GM12878 (cell line): ENCODE measurements at regions not wholly inside any gene's neighbourhood (a gene's known extent, or its start where the extent isn't known, plus 50 kb on each side); places are given as distances from the start of the nearest gene placed in this dataset.

Source experiments
- ATAC-seq: fragments of 200-7000 bp; cut with Tn5 transposase; 3 replicates; pipeline ENCODE4 v1.9.1; 2020; ENCODE audit warnings: mild to moderate bottlenecking, moderate library complexity
- BruUV-seq: library from RNA; stranded (reverse); fragments of 400-500 nt; replicated peaks from 2 replicates; lab custom pipeline; 2021; lab: Mats Ljungman, UMichigan
- CTCF ChIA-PET: fragments of 300-600 bp; sonication (Branson Sonifier 250); formaldehyde crosslinking; extraction: SDS; loops from one replicate; lab custom pipeline; 2021; ENCODE audit warnings: inconsistent platforms; lab: Yijun Ruan, JAX
- POLR2A ChIA-PET: fragments of 350-600 bp; formaldehyde crosslinking; extraction: SDS; loops from one replicate; lab custom pipeline; 2021; ENCODE audit warnings: inconsistent platforms; lab: Charles Lee
- RAD21 ChIA-PET: fragments of 300-600 bp; sonication (Branson Sonifier 250); formaldehyde crosslinking; loops from one replicate; lab custom pipeline; 2023; ENCODE audit warnings: antibody characterized with exemption; ENCODE audit not compliant: unreplicated experiment; lab: Charles Lee
- SMC1A ChIA-PET: fragments of 300-600 bp; sonication (Branson Sonifier 250); formaldehyde crosslinking; loops from one replicate; lab custom pipeline; 2023; ENCODE audit not compliant: unreplicated experiment, uncharacterized antibody; lab: Charles Lee
- DNase-seq: peaks from one replicate; pipeline ENCODE4 v3.0.0-alpha.2; 2011; ENCODE audit warnings: low read depth, low spot score
- FAIRE-seq: peaks from 3 replicates; lab custom pipeline; 2011; peaks lifted over from hg19 to GRCh38; lab: Jason Lieb, UNC
- H2AFZ ChIP-seq: 2 replicates; pipeline ENCODE4 v1.6.0; 2011; ENCODE audit warnings: low read depth, low read length, control low read depth; ENCODE audit not compliant: control insufficient read depth
- H3K27ac ChIP-seq: 2 replicates; pipeline ENCODE4 v1.5.1; 2011; ENCODE audit warnings: control low read depth; ENCODE audit not compliant: control insufficient read depth, insufficient read depth
- H3K27me3 ChIP-seq, 2 experiments: replicated peaks in 1 of 2; 2 replicates each; pipeline versions ENCODE4 v1.6.0 to v1.6.1; 2011; ENCODE audit warnings: low read length in 1 of 2; ENCODE audit not compliant: control insufficient read depth in 2 of 2, insufficient read depth in 2 of 2
- H3K36me3 ChIP-seq, 2 experiments: 2 replicates each; pipeline ENCODE4 v1.5.1; 2011; ENCODE audit warnings: low read length in 1 of 2; ENCODE audit not compliant: control insufficient read depth in 2 of 2, insufficient read depth in 2 of 2
- H3K4me1 ChIP-seq: 2 replicates; pipeline ENCODE4 v1.6.1; 2011; ENCODE audit warnings: mild to moderate bottlenecking, low read length, moderate library complexity, mixed read lengths; ENCODE audit not compliant: control insufficient read depth, insufficient read depth
- H3K4me2 ChIP-seq: 2 replicates; pipeline ENCODE4 v1.6.0; 2011; ENCODE audit warnings: control low read depth; ENCODE audit not compliant: control insufficient read depth, insufficient read depth
- H3K4me3 ChIP-seq: fragments of 200-600 bp; sonication (generic); 2 replicates; pipeline ENCODE4 v1.5.1; 2016
- H3K79me2 ChIP-seq: 2 replicates; pipeline ENCODE4 v1.6.0; 2011; ENCODE audit warnings: low read length; ENCODE audit not compliant: control insufficient read depth, insufficient read depth
- H3K9ac ChIP-seq: 2 replicates; pipeline ENCODE4 v1.8.0; 2011; ENCODE audit warnings: low read length, control low read depth, mixed read lengths; ENCODE audit not compliant: control insufficient read depth, insufficient read depth
- H3K9me3 ChIP-seq: replicated peaks from 3 replicates; pipeline ENCODE4 v1.5.1; 2011; ENCODE audit warnings: mild to moderate bottlenecking, low read length; ENCODE audit not compliant: control insufficient read depth, insufficient read depth
- H4K20me1 ChIP-seq: 2 replicates; pipeline ENCODE4 v1.6.0; 2011; ENCODE audit not compliant: control insufficient read depth, insufficient read depth
- CBFB ChIP-seq: IDR thresholded peaks from 2 replicates; pipeline ENCODE4 v1.6.1; 2016; ENCODE audit warnings: antibody characterized with exemption, low read depth
- DPF2 ChIP-seq: fragments of 450-650 bp; IDR thresholded peaks from 2 replicates; pipeline ENCODE4 v1.6.1; 2017; ENCODE audit warnings: mild to moderate bottlenecking
- E2F8 ChIP-seq: fragments of 450-650 bp; IDR thresholded peaks from 2 replicates; pipeline ENCODE4 v1.6.1; 2018; ENCODE audit warnings: mild to moderate bottlenecking, low read depth, moderate library complexity; ENCODE audit not compliant: partially characterized antibody
- ESRRA ChIP-seq: IDR thresholded peaks from 2 replicates; pipeline ENCODE4 v1.6.1; 2012; ENCODE audit warnings: mild to moderate bottlenecking, low read length, improper control_type of control experiment
- SPI1 ChIP-seq: IDR thresholded peaks from 2 replicates; pipeline ENCODE4 v1.6.1; 2011; ENCODE audit warnings: low read depth, mild to moderate bottlenecking, low read length, moderate library complexity, borderline replicate concordance; ENCODE audit not compliant: insufficient read depth
- TARDBP ChIP-seq: IDR thresholded peaks from 2 replicates; pipeline ENCODE4 v1.6.1; 2016; ENCODE audit warnings: borderline replicate concordance
- WGBS: methylation state at CpG from one replicate; pipeline ENCODE4 v1.1.6; 2016; ENCODE audit warnings: low lambda C conversion rate; ENCODE audit not compliant: insufficient replicate concordance, insufficient coverage; ENCODE audit errors: missing lambda C conversion rate; 5-methylcytosine and 5-hydroxymethylcytosine counted together
- in situ Hi-C: fragments of 300-500 bp; cut with MboI; formaldehyde crosslinking; loops from 9 replicates; pipeline ENCODE4 v1.14.3; 2018; ENCODE audit warnings: mixed read lengths
- intact Hi-C: fragments of 100-400 bp; cut with micrococcal nuclease; formaldehyde crosslinking; loops from one replicate; pipeline ENCODE4 v1.14.2; 2022; ENCODE audit not compliant: unreplicated experiment
- TF ChIP-seq, protein P1 (sequence below): fragments of 450-650 bp; IDR thresholded peaks from 2 replicates; pipeline ENCODE4 v1.6.1; 2017; ENCODE audit warnings: low read depth, mild to moderate bottlenecking, moderate library complexity

GRCh38 chr11:121829159-121829643 is 286.8 kb downstream of the BLID start:
- no peaks in the 10 kb centered on the region for H3K4me1 ChIP-seq
- ChIA-PET SMC1A (interaction anchor here (0.6 kb wide), 1 partner anchor 597 kb away, joined by 4 read pairs; no protein-coding TSS in a partner anchor), CTCF (no interaction called here), POLR2A (no interaction called here)
- H3K79me2 ChIP-seq: no peaks in the 10 kb centered on the region
- no peaks in the 10 kb centered on the region for H3K27me3 ChIP-seq
- no peak overlapping the region for H2AFZ ChIP-seq
- no peak for DNase-seq
- no peaks in the 10 kb centered on the region for H3K36me3 ChIP-seq
- H3K4me3 ChIP-seq: no peak overlapping the region
- BruUV-seq: no TSS peak
- in situ Hi-C loops (no loop called here), intact Hi-C loops (no loop called here)
- no peak for FAIRE-seq
- no peaks in the 10 kb centered on the region; the same call in 2 of the 3 replicates for H3K9me3 ChIP-seq
- no peak for ATAC-seq
- 21% methylated on average over 2 of the region's 2 CpGs for WGBS
- H3K9ac ChIP-seq: no peak overlapping the region
- no peak overlapping the region for H3K4me2 ChIP-seq
- TF ChIP-seq ESRRA (no peak), CBFB (no peak), E2F8 (no peak), SPI1 (no peak), DPF2 (no peak), TARDBP (no peak)
- TF ChIP-seq, protein P1, sequence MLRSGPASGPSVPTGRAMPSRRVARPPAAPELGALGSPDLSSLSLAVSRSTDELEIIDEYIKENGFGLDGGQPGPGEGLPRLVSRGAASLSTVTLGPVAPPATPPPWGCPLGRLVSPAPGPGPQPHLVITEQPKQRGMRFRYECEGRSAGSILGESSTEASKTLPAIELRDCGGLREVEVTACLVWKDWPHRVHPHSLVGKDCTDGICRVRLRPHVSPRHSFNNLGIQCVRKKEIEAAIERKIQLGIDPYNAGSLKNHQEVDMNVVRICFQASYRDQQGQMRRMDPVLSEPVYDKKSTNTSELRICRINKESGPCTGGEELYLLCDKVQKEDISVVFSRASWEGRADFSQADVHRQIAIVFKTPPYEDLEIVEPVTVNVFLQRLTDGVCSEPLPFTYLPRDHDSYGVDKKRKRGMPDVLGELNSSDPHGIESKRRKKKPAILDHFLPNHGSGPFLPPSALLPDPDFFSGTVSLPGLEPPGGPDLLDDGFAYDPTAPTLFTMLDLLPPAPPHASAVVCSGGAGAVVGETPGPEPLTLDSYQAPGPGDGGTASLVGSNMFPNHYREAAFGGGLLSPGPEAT: no peak
- TF ChIP-seq, all 136 proteins: peak for 0
- Histone ChIP-seq H4K20me1 (no peaks in the 10 kb centered on the region), H3K27ac (no peak overlapping the region)
- RAD21 ChIA-PET: no interaction called here
